HG03571 (cell line): ENCODE measurements at regions not wholly inside any gene's neighbourhood (a gene's known extent, or its start where the extent isn't known, plus 50 kb on each side); places are given as distances from the start of the nearest gene placed in this dataset.
"Not testable (repeated sequence)": the region's sequence is repeated elsewhere in the genome, so short reads cannot be mapped to it uniquely, and the experiment has no call there.

Experiments used
- ATAC-seq: cut with Tn5 transposase; IDR thresholded peaks from one replicate; pipeline ENCODE4 v1.9.1; 2021; ENCODE audit not compliant: unreplicated experiment

DNA sequence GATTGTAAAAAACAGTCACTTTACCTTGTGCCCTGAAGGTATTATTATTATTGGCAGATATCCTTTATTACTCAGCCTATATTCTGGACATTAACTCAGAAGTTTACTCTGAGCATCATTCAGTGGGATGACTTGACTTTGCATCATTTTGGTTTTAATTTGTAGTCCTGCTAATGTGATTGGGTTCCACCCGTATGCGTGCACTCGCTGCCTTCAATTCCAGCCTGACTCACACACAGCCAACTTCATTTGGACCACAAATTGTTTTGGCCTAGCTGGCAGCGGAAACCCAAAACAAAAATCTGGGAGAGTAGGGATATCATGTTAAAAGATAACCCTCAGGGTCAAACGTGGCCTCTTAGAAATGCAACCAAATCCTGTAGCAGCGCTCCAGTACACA, 704.4 kb upstream of the SLC35B3 start:
- no peak for ATAC-seq

DNA sequence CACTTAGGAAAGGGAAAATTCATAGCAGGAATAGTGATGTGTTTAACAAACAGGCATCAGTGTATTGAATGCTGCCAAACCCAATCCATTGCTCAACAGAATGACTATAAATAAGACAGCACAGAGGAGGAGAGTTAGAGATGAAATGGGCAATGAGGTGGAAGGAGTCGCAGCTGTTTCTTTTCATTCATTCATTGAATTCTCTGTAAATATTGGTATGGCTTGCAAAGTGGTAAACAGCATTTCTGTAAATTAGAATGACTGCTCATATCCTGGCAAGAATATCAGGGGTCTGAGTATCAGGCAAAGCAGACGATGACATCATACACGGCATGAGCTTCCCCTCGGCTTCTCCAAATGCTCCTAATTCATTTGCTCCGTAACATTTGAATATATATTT, 703.6 kb upstream of the SLC35B3 start:
- no peak for ATAC-seq

GRCh38 chr6:9136141-9136822, 700.9 kb upstream of the SLC35B3 start:
- no peak for ATAC-seq

- no peak for ATAC-seq
Measured at GRCh38 chr6:9131616-9132015, 696.3 kb upstream of the SLC35B3 start.

- no peak for ATAC-seq
Measured at GRCh38 chr6:9131201-9131600, 695.9 kb upstream of the SLC35B3 start.

DNA sequence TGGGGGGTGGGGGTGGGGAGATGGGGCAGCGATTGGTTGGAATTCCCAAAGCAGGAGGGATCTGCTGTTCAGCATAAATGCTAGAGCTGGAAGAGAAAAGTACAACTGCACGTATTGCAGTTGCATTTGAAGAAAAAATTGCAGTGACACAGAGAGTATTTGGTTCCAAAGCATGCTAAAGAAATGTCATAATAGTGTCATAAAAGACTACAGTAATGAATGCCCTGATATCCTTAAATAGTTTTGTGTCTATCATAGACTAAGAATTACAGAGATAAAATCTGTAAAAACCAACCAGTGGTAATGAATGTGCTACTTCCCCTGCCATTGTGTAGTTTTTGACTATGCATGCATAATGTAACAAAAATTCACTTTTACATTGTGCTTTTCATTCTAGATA, 693.6 kb upstream of the SLC35B3 start:
- no peak for ATAC-seq

DNA sequence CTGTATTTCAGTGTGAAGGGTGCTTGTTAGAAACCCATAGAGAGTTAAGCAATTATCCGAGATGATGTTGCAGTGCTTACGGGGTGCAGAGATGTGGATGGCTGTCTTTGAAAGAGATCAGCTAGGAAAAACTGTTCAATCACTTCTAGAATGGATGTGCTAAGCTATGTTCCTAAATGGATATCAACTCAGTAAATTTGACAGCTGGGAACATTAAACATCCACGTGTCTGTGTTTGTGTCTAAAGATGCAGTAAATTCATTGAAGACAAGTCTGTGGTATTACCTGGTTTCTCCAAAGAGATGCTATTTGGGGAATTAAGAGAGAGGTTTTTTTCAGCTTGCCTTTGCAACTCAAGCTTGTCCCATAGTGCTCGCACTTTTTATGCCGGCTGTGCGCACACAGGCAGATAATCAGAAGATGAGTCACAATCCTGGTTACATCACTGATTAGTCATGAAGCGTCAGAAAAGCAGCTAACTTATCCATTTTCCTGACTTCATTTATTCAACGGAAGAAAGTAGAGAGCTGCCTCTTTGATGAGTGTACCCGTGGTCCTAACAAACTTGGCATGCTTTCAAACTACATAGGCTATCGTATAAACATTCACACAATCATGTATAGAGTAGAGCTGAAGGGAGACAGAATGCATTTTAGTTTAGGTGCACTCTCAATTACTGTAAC, 691.7 kb upstream of the SLC35B3 start:
- ATAC-seq, result no peak

- not testable (repeated sequence) for ATAC-seq
Measured at GRCh38 chr6:9126034-9126433, 690.7 kb upstream of the SLC35B3 start.

DNA sequence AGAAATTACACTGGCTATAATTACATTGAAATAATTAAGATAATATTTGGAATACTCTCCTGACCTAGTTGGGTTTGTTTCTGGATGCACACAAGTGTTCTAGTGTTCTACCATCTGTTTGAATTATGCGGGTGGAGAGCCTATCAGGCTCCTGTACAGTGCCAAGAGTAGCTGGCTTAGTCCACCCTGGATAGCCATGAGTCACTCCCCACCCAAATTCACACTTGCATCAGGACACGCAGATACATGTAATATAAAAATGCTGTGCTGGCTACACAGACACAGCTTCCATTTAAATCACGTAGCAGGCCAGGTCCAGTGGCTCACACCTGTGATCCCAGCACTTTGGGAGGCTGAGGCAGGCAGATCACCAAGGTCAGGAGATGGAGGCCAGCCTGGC, 686.2 kb upstream of the SLC35B3 start:
- ATAC-seq, result no peak

- ATAC-seq, result no peak
Measured at GRCh38 chr6:9116026-9116425, 680.7 kb upstream of the SLC35B3 start.

DNA sequence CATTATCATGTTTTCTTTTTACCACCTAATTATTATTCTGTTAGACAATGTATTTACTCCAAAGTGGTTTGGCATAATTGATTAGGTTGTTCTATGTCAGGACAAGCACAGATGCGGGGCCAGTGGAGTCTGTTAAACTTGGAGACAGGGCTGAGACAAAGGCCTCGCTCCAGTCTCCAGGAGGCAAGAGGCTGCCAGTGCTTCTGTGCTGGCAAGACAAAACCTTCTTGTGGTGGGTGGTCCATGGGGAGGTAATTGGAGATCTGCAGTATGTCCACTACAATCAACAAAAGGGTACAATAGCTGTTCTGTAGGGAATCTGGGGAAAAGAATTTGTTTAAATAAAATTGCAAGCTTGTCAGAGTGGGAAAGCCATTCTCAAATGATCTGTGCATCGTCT, 677.2 kb upstream of the SLC35B3 start:
- ATAC-seq, result no peak

GRCh38 chr6:9103876-9104521, 668.7 kb upstream of the SLC35B3 start:
- ATAC-seq, result no peak

DNA sequence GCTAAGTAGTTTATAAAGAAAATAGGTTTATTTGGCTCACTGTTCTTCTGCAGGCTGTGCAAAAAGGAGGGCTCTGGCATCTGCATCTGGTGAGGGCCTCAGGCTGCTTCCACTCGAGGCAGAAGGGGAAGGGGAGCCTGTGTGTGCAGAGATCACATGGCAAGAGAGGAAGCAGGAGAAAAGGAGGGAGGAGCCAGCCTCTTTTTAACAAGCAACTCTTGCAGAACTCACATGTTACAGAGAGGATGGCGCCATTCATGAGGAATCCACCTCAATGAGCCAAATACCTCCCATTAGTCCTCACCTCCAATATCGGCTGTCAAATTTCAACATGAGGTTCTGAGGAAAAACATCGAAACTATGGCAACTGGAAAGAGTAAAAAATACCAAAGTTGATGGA, 666.6 kb upstream of the SLC35B3 start:
- ATAC-seq, result no peak

- no peak for ATAC-seq
Measured at GRCh38 chr6:9100869-9101580, 665.7 kb upstream of the SLC35B3 start.

GRCh38 chr6:9095729-9096128, 660.4 kb upstream of the SLC35B3 start:
- no peak for ATAC-seq

- no peak for ATAC-seq
Measured at GRCh38 chr6:9095137-9095536, 659.8 kb upstream of the SLC35B3 start.

- no peak for ATAC-seq
Measured at GRCh38 chr6:9089724-9090123, 654.4 kb upstream of the SLC35B3 start.

GRCh38 chr6:9087470-9087869, 652.1 kb upstream of the SLC35B3 start:
- no peak for ATAC-seq

- ATAC-seq, result no peak
Measured at GRCh38 chr6:9086331-9086730, 651.0 kb upstream of the SLC35B3 start.

GRCh38 chr6:9085709-9086070, 650.3 kb upstream of the SLC35B3 start:
- ATAC-seq, result no peak

DNA sequence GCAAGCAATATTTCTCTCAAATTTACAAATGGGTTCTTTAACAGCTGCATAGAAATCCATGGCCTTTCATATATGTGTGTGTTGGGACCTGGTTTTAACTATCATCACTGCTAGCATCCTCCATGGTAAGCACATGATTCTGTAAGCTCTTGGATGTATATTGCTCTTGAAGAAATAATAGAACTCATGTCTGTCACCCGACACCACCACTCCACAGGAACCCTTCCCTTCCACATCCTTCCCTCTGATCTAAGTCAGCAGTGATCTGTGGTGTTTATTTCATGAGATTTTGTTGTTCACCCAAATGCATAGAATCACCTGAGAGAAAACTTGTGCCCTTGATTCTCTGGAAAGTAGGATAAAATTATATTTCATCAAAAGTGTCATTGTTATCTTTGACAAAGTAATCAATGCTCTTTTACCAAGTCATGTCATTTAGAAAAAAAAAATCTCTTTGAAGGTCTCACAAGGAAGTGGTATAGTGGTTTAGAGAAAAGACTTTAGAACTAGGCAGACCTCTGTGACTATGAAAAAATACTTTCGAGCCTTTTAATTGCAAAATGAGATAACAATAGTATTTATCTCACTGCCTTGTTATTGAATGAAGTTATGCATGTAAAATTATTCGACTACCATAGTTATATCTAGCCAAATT, 649.8 kb upstream of the SLC35B3 start:
- ATAC-seq, result no peak
